Germinal center (tissue), 1 donor: ENCODE measurements at regions not wholly inside any gene's neighbourhood (a gene's known extent, or its start where the extent isn't known, plus 50 kb on each side); places are given as distances from the start of the nearest gene placed in this dataset.
"Not testable (repeated sequence)": the region's sequence is repeated elsewhere in the genome, so short reads cannot be mapped to it uniquely, and the experiment has no call there.

Experiments used
- DNase-seq: peaks from one replicate; pipeline ENCODE4 v3.0.0; 2012; ENCODE audit warnings: mixed read lengths, low spot score

DNA sequence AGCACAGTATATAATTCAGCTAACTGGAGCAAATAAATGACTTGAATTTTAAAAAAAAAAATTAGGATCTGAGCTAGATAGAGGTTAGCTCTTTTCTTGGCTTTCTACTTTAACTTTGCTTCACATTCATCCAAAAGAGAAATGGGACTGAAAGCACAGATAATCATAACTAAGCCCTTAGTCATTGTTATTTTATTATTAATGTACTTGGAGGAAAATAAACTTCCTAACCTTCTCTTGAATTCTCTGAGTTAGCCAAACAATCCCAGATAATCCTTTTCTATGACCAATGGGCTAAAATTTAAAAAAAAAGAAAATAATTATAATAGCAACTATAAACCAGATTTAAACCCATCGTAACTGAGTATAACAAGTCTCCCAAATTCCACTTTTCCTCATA is 57.6 kb upstream of the RASA1 start:
- no peak for DNase-seq

DNA sequence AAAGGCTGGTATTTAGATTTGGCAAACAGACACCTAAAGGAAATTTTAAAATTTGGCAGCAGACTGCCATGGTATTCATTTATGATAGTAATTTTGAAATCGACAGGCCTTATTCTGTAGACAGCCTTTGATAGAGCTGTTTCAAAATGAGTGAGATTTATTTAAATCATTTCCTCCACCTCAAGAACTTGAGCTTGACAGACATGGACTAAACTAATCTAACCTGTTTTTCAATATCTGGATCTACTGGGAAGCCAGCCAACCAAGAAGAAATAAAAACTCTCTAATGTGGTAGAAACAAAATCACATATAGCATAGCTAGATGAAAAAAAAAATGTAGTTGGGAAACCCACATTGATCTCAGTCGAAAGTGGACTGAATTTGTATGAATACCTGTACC is 56.9 kb upstream of the RASA1 start:
- DNase-seq: no peak

DNA sequence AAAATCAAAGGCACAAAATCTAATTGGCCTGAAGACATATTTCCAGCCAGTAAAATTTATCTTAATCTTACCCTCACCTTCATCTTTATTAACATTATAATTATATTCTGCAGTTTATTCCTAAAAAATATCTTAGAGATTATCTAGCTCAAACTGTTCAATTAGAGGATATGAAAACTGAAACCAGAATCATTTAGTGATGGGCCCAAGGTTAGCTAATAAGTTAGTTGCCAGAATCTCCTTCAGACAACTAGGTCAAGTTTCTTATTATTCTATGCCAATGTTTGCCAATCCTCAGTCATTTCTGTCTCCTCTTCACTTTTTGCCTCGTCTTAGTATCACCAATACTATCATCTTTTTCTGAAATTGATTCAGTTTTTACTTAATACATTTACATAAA is 56.0 kb upstream of the RASA1 start:
- DNase-seq: no peak

DNA sequence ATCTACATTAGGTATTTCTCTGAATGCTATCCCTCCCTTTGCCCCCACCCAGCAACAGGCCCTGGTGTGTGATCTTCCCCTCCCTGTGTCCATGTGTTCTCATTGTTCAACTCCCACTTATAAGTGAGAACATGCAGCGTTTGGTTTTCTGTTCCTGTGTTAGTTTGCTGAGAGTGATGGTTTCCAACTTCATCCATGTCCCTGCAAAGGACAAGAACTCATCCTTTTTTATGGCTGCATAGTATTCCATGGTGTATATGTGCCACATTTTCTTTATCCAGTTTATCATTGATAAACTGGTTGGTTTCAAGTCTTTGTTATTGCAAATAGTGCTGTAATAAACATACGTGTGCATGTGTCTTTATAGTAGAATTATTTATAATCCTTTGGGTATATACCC is 55.5 kb upstream of the RASA1 start:
- not testable (repeated sequence) for DNase-seq

DNA sequence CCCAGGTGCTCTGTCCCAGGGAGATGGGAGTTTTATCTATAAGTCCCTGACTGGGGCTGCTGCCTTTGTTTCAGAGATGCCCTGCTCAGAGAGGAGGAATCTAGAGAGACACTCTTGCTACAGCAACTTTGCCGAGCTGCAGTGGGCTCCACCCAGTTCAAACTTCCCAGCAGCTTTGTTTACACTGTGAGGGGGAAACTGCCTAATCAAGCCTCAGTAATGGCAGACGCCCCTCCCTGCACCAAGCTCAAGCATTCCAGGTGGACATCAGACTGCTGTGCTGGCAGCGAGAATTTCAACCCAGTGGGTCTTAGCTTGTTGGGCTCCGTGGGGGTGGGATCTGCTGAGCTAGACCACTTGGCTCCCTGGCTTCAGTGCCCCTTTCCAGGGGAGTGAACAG is 50.2 kb upstream of the RASA1 start:
- DNase-seq: not testable (repeated sequence)
